Esophagus squamous epithelium (tissue), 5 donors: ENCODE measurements at regions not wholly inside any gene's neighbourhood (a gene's known extent, or its start where the extent isn't known, plus 50 kb on each side); places are given as distances from the start of the nearest gene placed in this dataset.
"Not testable (repeated sequence)": the region's sequence is repeated elsewhere in the genome, so short reads cannot be mapped to it uniquely, and the experiment has no call there.

Experiments used
- DNase-seq: peaks from one replicate; lab custom pipeline; 2025; lab: John Stamatoyannopoulos, UW
- H3K27ac ChIP-seq, 4 donors: fragments of 200-600 bp; sonication (generic); one replicate each; pipeline ENCODE4 v1.5.1; 2016 to 2019; ENCODE audit warnings: mild to moderate bottlenecking in 1 of 4
- H3K27me3 ChIP-seq, 4 donors: fragments of 200-600 bp; sonication (generic); 1 replicate in 3 of 4; 2 replicates in 1 of 4; pipeline versions ENCODE4 v1.5.1 to v1.6.0; 2017 to 2021; ENCODE audit warnings: antibody characterized with exemption in 1 of 4
- H3K36me3 ChIP-seq, 3 donors: fragments of 200-600 bp; sonication (generic); one replicate each; pipeline ENCODE4 v1.5.1; 2016 to 2019
- H3K4me1 ChIP-seq, 3 donors: fragments of 200-600 bp; sonication (generic); one replicate each; pipeline ENCODE4 v1.5.1; 2017 to 2019
- H3K4me3 ChIP-seq, 4 donors: fragments of 200-600 bp; sonication (generic); 1 replicate in 3 of 4; 2 replicates in 1 of 4; pipeline ENCODE4 v1.5.1; 2016 to 2019; ENCODE audit warnings: mild to moderate bottlenecking in 2 of 4, moderate library complexity in 1 of 4
- H3K9me3 ChIP-seq, 3 donors: fragments of 200-600 bp; sonication (generic); one replicate each; pipeline ENCODE4 v1.5.1; 2016 to 2019
- CTCF ChIP-seq, 6 experiments: fragments of 450-650 bp in 4 of 6; fragments of 200-600 bp in 2 of 6; sonication (generic) in 2 of 6; IDR thresholded peaks; one replicate each; pipeline ENCODE4 v1.5.1; 2016 to 2019; ENCODE audit warnings: antibody characterized with exemption in 6 of 6, mild to moderate bottlenecking in 4 of 6, moderate library complexity in 4 of 6
- POLR2A ChIP-seq, 4 donors: fragments of 450-650 bp; IDR thresholded peaks; one replicate each; pipeline ENCODE4 v1.6.1; 2017; ENCODE audit warnings: antibody characterized with exemption in 4 of 4, mild to moderate bottlenecking in 4 of 4, moderate library complexity in 3 of 4
- WGBS, 2 donors: methylation state at CpG; one replicate each; pipeline ENCODE4 v1.1.5; 2018; 5-methylcytosine and 5-hydroxymethylcytosine counted together
- intact Hi-C: fragments of 100-400 bp; cut with DNase I; formaldehyde crosslinking; loops from one replicate; pipeline ENCODE4 v1.15.0; 2022
- donor health status: DM: yes; HTN: yes; CAD: no.

DNA sequence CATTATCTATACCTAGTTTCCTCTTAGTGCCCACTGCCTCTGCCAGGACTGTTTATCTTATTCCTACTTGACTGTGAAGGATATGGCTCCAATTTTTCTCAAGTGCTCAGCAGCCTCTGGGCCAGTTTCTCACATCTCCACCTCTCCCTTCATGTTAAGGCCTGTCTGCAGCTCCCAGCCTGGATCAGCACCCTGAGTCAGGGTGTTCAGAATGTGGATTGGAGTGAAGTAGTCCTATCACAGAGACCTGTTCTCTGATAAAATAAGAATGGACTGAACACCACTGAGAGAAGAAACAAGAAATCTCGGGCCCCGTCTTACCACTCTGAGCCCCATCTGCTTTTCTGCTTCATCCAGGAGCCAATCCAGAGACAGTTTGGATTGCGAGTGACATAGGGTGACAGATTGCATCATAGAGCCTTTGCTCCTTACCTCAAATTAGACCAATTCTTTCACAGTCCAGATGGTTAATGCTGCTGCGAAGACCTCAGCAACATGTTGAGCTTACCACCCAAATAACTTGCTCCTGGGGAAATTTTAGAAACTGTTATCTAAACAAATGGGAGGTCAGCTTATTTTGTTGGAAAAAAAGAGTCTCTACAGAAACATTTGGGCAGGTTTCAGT lies 473.1 kb downstream of the PDZRN4 start:
- Histone ChIP-seq H3K9me3 (no peaks in the 10 kb centered on the region), H3K4me1 (no peaks in the 10 kb centered on the region), H3K4me3 (no peak overlapping the region), H3K27ac (no peak overlapping the region), H3K27me3 (no peaks in the 10 kb centered on the region), H3K36me3 (no peaks in the 10 kb centered on the region)
- intact Hi-C loops: no loop called here
- DNase-seq: no peak
- WGBS, 2 donors: 67 to 74% methylated on average over 4 of the region's 4 CpGs
- TF ChIP-seq CTCF (IDR thresholded peaks at IDR 0.05) (no peak), POLR2A (IDR thresholded peaks at IDR 0.05) (no peak)

- H3K4me1 ChIP-seq: no peaks in the 10 kb centered on the region
- intact Hi-C loops: no loop called here
- no peaks in the 10 kb centered on the region for H3K36me3 ChIP-seq
- TF ChIP-seq CTCF (IDR thresholded peaks at IDR 0.05) (no peak), POLR2A (IDR thresholded peaks at IDR 0.05) (no peak)
- DNase-seq: no peak
- 75 to 90% methylated on average over 1 of the region's 1 CpG for WGBS, 2 donors
- no peaks in the 10 kb centered on the region for H3K27me3 ChIP-seq
- no peak overlapping the region for H3K4me3 ChIP-seq
- H3K27ac ChIP-seq: no peak overlapping the region
- no peaks in the 10 kb centered on the region for H3K9me3 ChIP-seq
Observed at GRCh38 chr12:41656454-41656853, 468.3 kb downstream of the PDZRN4 start.

DNA sequence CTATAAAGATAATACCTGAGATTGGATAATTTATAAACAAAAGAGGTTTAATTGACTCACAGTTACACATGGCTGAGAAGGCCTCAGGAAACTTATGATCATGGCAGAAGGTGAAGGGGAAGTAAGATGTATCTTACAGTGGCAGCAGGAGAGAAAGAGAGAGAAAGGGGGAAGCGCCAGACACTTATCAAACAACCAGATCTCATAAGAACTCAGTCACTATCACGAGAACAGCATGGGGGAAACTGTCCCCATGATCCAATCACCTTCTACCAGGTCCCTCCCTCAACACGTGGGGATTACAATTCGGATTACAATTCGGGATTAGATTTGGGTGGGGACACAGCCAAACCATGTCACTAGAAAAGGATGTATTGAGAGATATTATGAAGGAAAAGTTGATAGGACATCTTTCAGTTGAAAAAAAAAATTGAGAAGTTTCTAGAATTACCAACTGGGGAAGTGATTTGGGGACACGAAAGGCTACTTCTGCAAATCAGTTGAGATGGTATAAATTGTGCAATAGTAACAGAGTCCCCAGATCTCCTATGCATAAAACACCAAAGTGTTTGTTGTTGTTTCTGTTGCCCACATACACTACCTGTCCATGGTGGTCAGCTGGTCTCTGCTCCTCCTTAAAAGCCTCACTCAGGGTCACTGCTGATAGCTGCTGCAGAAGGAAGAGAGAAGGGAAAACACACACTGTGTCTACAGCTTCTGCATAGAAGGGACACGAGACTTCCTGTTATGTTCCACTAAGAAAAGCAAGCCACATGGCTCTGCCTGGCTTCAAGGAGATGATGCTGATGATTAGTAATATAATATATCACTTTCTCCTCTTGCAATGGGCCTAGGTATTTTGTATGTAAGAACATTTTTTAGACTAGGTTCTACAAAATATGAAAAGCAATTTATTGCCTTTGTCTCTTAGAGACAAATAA lies 465.5 kb downstream of the PDZRN4 start:
- Histone ChIP-seq H3K36me3 (no peaks in the 10 kb centered on the region), H3K4me3 (no peak overlapping the region), H3K4me1 (no peaks in the 10 kb centered on the region), H3K27ac (no peak overlapping the region), H3K27me3 (no peaks in the 10 kb centered on the region), H3K9me3 (no peaks in the 10 kb centered on the region)
- intact Hi-C loops: no loop called here
- DNase-seq: no peak
- TF ChIP-seq CTCF (IDR thresholded peaks at IDR 0.05) (no peak), POLR2A (IDR thresholded peaks at IDR 0.05) (no peak)
- 74 to 75% methylated on average over 7 of the region's 7 CpGs for WGBS, 2 donors

- no peak for DNase-seq
- WGBS, 2 donors: 65 to 75% methylated on average over 8 of the region's 8 CpGs
- no peaks in the 10 kb centered on the region for H3K9me3 ChIP-seq
- no peaks in the 10 kb centered on the region for H3K27me3 ChIP-seq
- TF ChIP-seq POLR2A (IDR thresholded peaks at IDR 0.05) (no peak), CTCF (IDR thresholded peaks at IDR 0.05) (no peak)
- no peak overlapping the region for H3K4me3 ChIP-seq
- no peaks in the 10 kb centered on the region for H3K36me3 ChIP-seq
- H3K4me1 ChIP-seq: no peaks in the 10 kb centered on the region
- intact Hi-C loops: no loop called here
- H3K27ac ChIP-seq: no peak overlapping the region
Observed at GRCh38 chr12:41652981-41653380, 464.9 kb downstream of the PDZRN4 start.

DNA sequence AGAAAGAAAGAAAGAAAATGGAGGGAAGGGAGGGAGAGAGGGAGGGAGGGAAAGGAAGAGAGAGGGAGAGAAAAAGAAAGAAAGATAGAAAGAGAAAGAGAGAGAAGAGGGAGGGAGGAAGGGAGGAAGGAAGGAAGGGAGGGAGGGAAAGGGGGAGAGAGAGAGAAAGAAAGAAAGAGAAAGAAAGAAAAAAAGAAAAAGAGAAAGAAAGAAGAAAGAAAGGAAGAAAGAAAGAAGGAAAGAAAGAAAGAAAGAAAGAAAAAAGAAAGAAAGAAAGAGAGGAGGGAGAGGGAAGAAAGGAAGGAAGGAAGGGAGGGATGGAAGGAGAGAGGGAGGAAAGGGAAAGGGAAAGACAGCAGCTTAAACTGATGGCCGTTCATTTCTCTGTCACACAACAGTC lies 457.5 kb downstream of the PDZRN4 start:
- 64 to 94% methylated on average over 1 of the region's 1 CpG for WGBS, 2 donors
- no peaks in the 10 kb centered on the region for H3K4me1 ChIP-seq
- H3K36me3 ChIP-seq: no peaks in the 10 kb centered on the region
- no peak for DNase-seq
- H3K27ac ChIP-seq: no peak overlapping the region
- H3K4me3 ChIP-seq: no peak overlapping the region
- no peaks in the 10 kb centered on the region for H3K9me3 ChIP-seq
- TF ChIP-seq CTCF (IDR thresholded peaks at IDR 0.05): no peak
- TF ChIP-seq POLR2A (IDR thresholded peaks at IDR 0.05): no peak
- no peaks in the 10 kb centered on the region for H3K27me3 ChIP-seq
- intact Hi-C loops: no loop called here

GRCh38 chr12:41642808-41643207 lies 454.7 kb downstream of the PDZRN4 start:
- H3K4me3 ChIP-seq, H3K27me3 ChIP-seq, intact Hi-C loops, H3K36me3 ChIP-seq, H3K9me3 ChIP-seq, DNase-seq, H3K4me1 ChIP-seq, H3K27ac ChIP-seq: not testable (repeated sequence)
- 100% methylated on average over 4 of the region's 11 CpGs; no CpG with 5 or more reads in 1 of the 2 donors for WGBS, 2 donors
